ENCODE measurements at regions not wholly inside any gene's neighbourhood (a gene's known extent, or its start where the extent isn't known, plus 50 kb on each side); places are given as distances from the start of the nearest gene placed in this dataset.

GRCh38 chr10:131618587-131619267 is 282.1 kb upstream of the PPP2R2D start:
- Histone ChIP-seq H3K4me1 (no peaks in the 10 kb centered on the region), H3K9me3 (no peaks in the 10 kb centered on the region), H3K4me3 (no peak overlapping the region), H3K27ac (no peak overlapping the region), H3K27me3 (peaks cover 0 to 5% of the 10 kb centered on the region in 2 donors), H3K36me3 (no peaks in the 10 kb centered on the region)
- no peak for TF ChIP-seq CTCF (IDR thresholded peaks at IDR 0.05)
- intact Hi-C loops (cut with DNase I; ENCODE audit: low total_unique reads) = loop anchor here (5.0 kb wide), 1 partner anchor 201 kb away; no protein-coding TSS in a partner anchor
- DNase-seq = peak in 1 of 2 donors; percentile 17

GRCh38 chr10:131620314-131620713 is 280.5 kb upstream of the PPP2R2D start:
- no peaks in the 10 kb centered on the region for H3K4me1 ChIP-seq
- no peak overlapping the region for H3K4me3 ChIP-seq
- DNase-seq = peak in 1 of 2 donors; percentile 16
- TF ChIP-seq CTCF (IDR thresholded peaks at IDR 0.05) = no peak
- H3K27ac ChIP-seq = no peak overlapping the region
- no peaks in the 10 kb centered on the region for H3K36me3 ChIP-seq
- H3K27me3 ChIP-seq = peaks cover 0 to 3% of the 10 kb centered on the region in 2 donors
- H3K9me3 ChIP-seq = no peaks in the 10 kb centered on the region
- intact Hi-C loops (cut with DNase I; ENCODE audit: low total_unique reads) = no loop called here

- H3K4me1 ChIP-seq = no peaks in the 10 kb centered on the region
- H3K9me3 ChIP-seq = no peaks in the 10 kb centered on the region
- peaks cover 0 to 3% of the 10 kb centered on the region in 2 donors for H3K27me3 ChIP-seq
- no peaks in the 10 kb centered on the region for H3K36me3 ChIP-seq
- TF ChIP-seq CTCF (IDR thresholded peaks at IDR 0.05) = no peak
- DNase-seq = no peak
- no peak overlapping the region for H3K4me3 ChIP-seq
- intact Hi-C loops (cut with DNase I; ENCODE audit: low total_unique reads) = no loop called here
- no peak overlapping the region for H3K27ac ChIP-seq
These were observed 279.9 kb upstream of the PPP2R2D start for GRCh38 chr10:131620904-131621303.

GRCh38 chr10:131621784-131622624 is 278.8 kb upstream of the PPP2R2D start:
- no peak overlapping the region for H3K27ac ChIP-seq
- H3K36me3 ChIP-seq = no peaks in the 10 kb centered on the region
- H3K27me3 ChIP-seq = peaks cover 0 to 3% of the 10 kb centered on the region in 2 donors
- H3K4me3 ChIP-seq = no peak overlapping the region
- TF ChIP-seq CTCF (IDR thresholded peaks at IDR 0.05) = no peak
- H3K9me3 ChIP-seq = no peaks in the 10 kb centered on the region
- DNase-seq = peak in 1 of 2 donors; percentile 15
- intact Hi-C loops (cut with DNase I; ENCODE audit: low total_unique reads) = no loop called here
- no peaks in the 10 kb centered on the region for H3K4me1 ChIP-seq

GRCh38 chr10:131625041-131625440 is 275.8 kb upstream of the PPP2R2D start:
- Histone ChIP-seq H3K4me3 (no peak overlapping the region), H3K27me3 (no peaks in the 10 kb centered on the region), H3K9me3 (no peaks in the 10 kb centered on the region), H3K4me1 (no peaks in the 10 kb centered on the region), H3K27ac (no peak overlapping the region), H3K36me3 (no peaks in the 10 kb centered on the region)
- no peak for DNase-seq
- intact Hi-C loops (cut with DNase I; ENCODE audit: low total_unique reads) = no loop called here
- TF ChIP-seq CTCF (IDR thresholded peaks at IDR 0.05) = no peak

Data from tibial artery (tissue), 4 donors.